Testis (tissue), 2 donors: ENCODE measurements at regions not wholly inside any gene's neighbourhood (a gene's known extent, or its start where the extent isn't known, plus 50 kb on each side); places are given as distances from the start of the nearest gene placed in this dataset.

Source experiments
- DNase-seq: peaks from one replicate; pipeline ENCODE4 v3.0.0-alpha.2; 2019
- H3K27ac ChIP-seq, 2 donors: fragments of 200-600 bp; sonication (generic); one replicate each; pipeline ENCODE4 v1.5.1; 2019
- H3K27me3 ChIP-seq: fragments of 200-600 bp; sonication (generic); one replicate; pipeline ENCODE4 v1.5.1; 2019
- H3K36me3 ChIP-seq: fragments of 200-600 bp; sonication (generic); one replicate; pipeline ENCODE4 v1.5.1; 2017; ENCODE audit warnings: low read depth; ENCODE audit errors: missing control alignments
- H3K4me1 ChIP-seq: fragments of 200-600 bp; sonication (generic); one replicate; pipeline ENCODE4 v1.5.1; 2019
- H3K4me3 ChIP-seq, 2 donors: fragments of 200-600 bp; sonication (generic); one replicate each; pipeline ENCODE4 v1.5.1; 2017 to 2019
- H3K9me3 ChIP-seq: fragments of 200-600 bp; sonication (generic); one replicate; pipeline ENCODE4 v1.5.1; 2017
- CTCF ChIP-seq, 3 experiments: fragments of 450-650 bp in 2 of 3; fragments of 200-600 bp in 1 of 3; sonication (generic) in 1 of 3; IDR thresholded peaks; one replicate each; pipeline ENCODE4 v1.5.1; 2016 to 2019; ENCODE audit warnings: antibody characterized with exemption in 3 of 3, mild to moderate bottlenecking in 2 of 3, moderate library complexity in 1 of 3
- POLR2A ChIP-seq: fragments of 450-650 bp; IDR thresholded peaks from one replicate; pipeline ENCODE4 v1.6.1; 2017; ENCODE audit warnings: antibody characterized with exemption, mild to moderate bottlenecking, moderate library complexity
- WGBS, 2 donors: methylation state at CpG; one replicate each; pipeline ENCODE4 v1.1.5; 2018; 5-methylcytosine and 5-hydroxymethylcytosine counted together
- intact Hi-C: fragments of 100-400 bp; cut with DNase I; formaldehyde crosslinking; loops from one replicate; pipeline ENCODE4 v1.15.1; 2023; ENCODE audit warnings: low total_unique reads

GRCh38 chr9:24488896-24489295, 56.8 kb downstream of the IZUMO3 start:
- H3K36me3 ChIP-seq: no peaks in the 10 kb centered on the region
- no peak overlapping the region for H3K27ac ChIP-seq
- no peaks in the 10 kb centered on the region for H3K4me1 ChIP-seq
- intact Hi-C loops: no loop called here
- TF ChIP-seq CTCF (IDR thresholded peaks at IDR 0.05) (no peak), POLR2A (no peak)
- WGBS, 2 donors: 68 to 77% methylated on average over 3 of the region's 3 CpGs
- no peak for DNase-seq
- no peaks in the 10 kb centered on the region for H3K27me3 ChIP-seq
- H3K9me3 ChIP-seq: no peaks in the 10 kb centered on the region
- no peak overlapping the region for H3K4me3 ChIP-seq

GRCh38 chr9:24487946-24488345, 57.8 kb downstream of the IZUMO3 start:
- 68 to 80% methylated on average over 1 of the region's 1 CpG for WGBS, 2 donors

GRCh38 chr9:24487250-24487861, 58.3 kb downstream of the IZUMO3 start:
- Histone ChIP-seq H3K4me3 (no peak overlapping the region), H3K36me3 (no peaks in the 10 kb centered on the region), H3K27me3 (no peaks in the 10 kb centered on the region), H3K4me1 (no peaks in the 10 kb centered on the region), H3K27ac (no peak overlapping the region), H3K9me3 (no peaks in the 10 kb centered on the region)
- no peak for DNase-seq
- intact Hi-C loops: no loop called here
- TF ChIP-seq CTCF (IDR thresholded peaks at IDR 0.05): no peak
- no peak for TF ChIP-seq POLR2A
- WGBS, 2 donors: 51 to 62% methylated on average over 3 of the region's 3 CpGs

More at GRCh38 chr9:24487946-24488345, 57.8 kb downstream of the IZUMO3 start:
- Histone ChIP-seq H3K4me1 (no peaks in the 10 kb centered on the region), H3K9me3 (no peaks in the 10 kb centered on the region), H3K27me3 (no peaks in the 10 kb centered on the region), H3K36me3 (no peaks in the 10 kb centered on the region), H3K4me3 (no peak overlapping the region), H3K27ac (no peak overlapping the region)
- TF ChIP-seq POLR2A (no peak), CTCF (IDR thresholded peaks at IDR 0.05) (no peak)
- intact Hi-C loops: no loop called here
- no peak for DNase-seq

GRCh38 chr9:24479361-24480059, 66.2 kb downstream of the IZUMO3 start:
- H3K36me3 ChIP-seq: no peaks in the 10 kb centered on the region
- intact Hi-C loops: no loop called here
- TF ChIP-seq CTCF (IDR thresholded peaks at IDR 0.05): no peak
- TF ChIP-seq POLR2A: no peak
- 23% methylated on average over 6 of the region's 6 CpGs for WGBS, 2 donors
- H3K27me3 ChIP-seq: no peaks in the 10 kb centered on the region
- no peaks in the 10 kb centered on the region for H3K4me1 ChIP-seq
- no peak overlapping the region for H3K27ac ChIP-seq
- no peaks in the 10 kb centered on the region for H3K9me3 ChIP-seq
- DNase-seq: no peak
- no peak overlapping the region for H3K4me3 ChIP-seq
